Thymus (tissue), 11 donors: ENCODE measurements at regions not wholly inside any gene's neighbourhood (a gene's known extent, or its start where the extent isn't known, plus 50 kb on each side); places are given as distances from the start of the nearest gene placed in this dataset.
"Not testable (repeated sequence)": the region's sequence is repeated elsewhere in the genome, so short reads cannot be mapped to it uniquely, and the experiment has no call there.

Source experiments
- DNase-seq, 9 donors: peaks; one replicate each; pipeline ENCODE4 v3.0.0-alpha.2; 2013; ENCODE audit warnings: low spot score in 9 of 9, low read depth in 6 of 9, missing footprints in 1 of 9
- H3K27ac ChIP-seq, 2 donors: one replicate each; pipeline ENCODE4 v1.5.1; 2013; ENCODE audit warnings: control low read depth in 1 of 2, low read depth in 1 of 2, low read length in 1 of 2, mild to moderate bottlenecking in 1 of 2, moderate library complexity in 1 of 2
- H3K27me3 ChIP-seq, 2 donors: one replicate each; pipeline ENCODE4 v1.5.1; 2013; ENCODE audit warnings: low read length in 1 of 2; ENCODE audit not compliant: control insufficient read depth in 2 of 2, insufficient read depth in 1 of 2
- H3K36me3 ChIP-seq, 2 donors: one replicate each; pipeline ENCODE4 v1.5.1; 2013; ENCODE audit warnings: low read length in 1 of 2, mild to moderate bottlenecking in 1 of 2, moderate library complexity in 1 of 2; ENCODE audit not compliant: control insufficient read depth in 2 of 2, insufficient read depth in 2 of 2
- H3K4me1 ChIP-seq, 2 donors: one replicate each; pipeline ENCODE4 v1.5.1; 2013; ENCODE audit warnings: low read length in 2 of 2; ENCODE audit not compliant: control insufficient read depth in 2 of 2, insufficient read depth in 2 of 2
- H3K4me3 ChIP-seq, 2 donors: one replicate each; pipeline ENCODE4 v1.5.1; 2013; ENCODE audit warnings: low read length in 2 of 2, control low read depth in 1 of 2, mild to moderate bottlenecking in 1 of 2
- H3K9me3 ChIP-seq, 2 donors: one replicate each; pipeline ENCODE4 v1.5.1; 2013; ENCODE audit warnings: low read length in 1 of 2, mild to moderate bottlenecking in 1 of 2; ENCODE audit not compliant: control insufficient read depth in 2 of 2, insufficient read depth in 1 of 2
- WGBS: extraction: QIAGEN DNeasy Blood & Tissue Kit; methylation state at CpG from one replicate; pipeline ENCODE4 v1.1.7; 2013; 5-methylcytosine and 5-hydroxymethylcytosine counted together
- donor health status: healthy.

- not testable (repeated sequence) for H3K27me3 ChIP-seq, H3K9me3 ChIP-seq, H3K4me1 ChIP-seq, DNase-seq, H3K27ac ChIP-seq, H3K36me3 ChIP-seq, H3K4me3 ChIP-seq
- WGBS = 97% methylated on average over 61 of the region's 61 CpGs
Observed at GRCh38 chr9:26214713-26215444, 536.6 kb upstream of the TUSC1 start.

GRCh38 chr9:26210338-26210851 lies 532.2 kb upstream of the TUSC1 start:
- H3K27ac ChIP-seq = no peak overlapping the region
- H3K4me1 ChIP-seq = no peaks in the 10 kb centered on the region
- WGBS = 59% methylated on average over 6 of the region's 6 CpGs
- no peaks in the 10 kb centered on the region for H3K9me3 ChIP-seq
- no peaks in the 10 kb centered on the region for H3K36me3 ChIP-seq
- no peak for DNase-seq
- H3K27me3 ChIP-seq = no peaks in the 10 kb centered on the region
- H3K4me3 ChIP-seq = no peak overlapping the region

- Histone ChIP-seq H3K4me1 (no peaks in the 10 kb centered on the region), H3K4me3 (no peak overlapping the region), H3K27me3 (no peaks in the 10 kb centered on the region), H3K9me3 (no peaks in the 10 kb centered on the region), H3K27ac (no peak overlapping the region), H3K36me3 (no peaks in the 10 kb centered on the region)
- WGBS = 96% methylated on average over 3 of the region's 3 CpGs
- DNase-seq = no peak
Observed at GRCh38 chr9:26205261-26205660, 527.0 kb upstream of the TUSC1 start.

- Histone ChIP-seq H3K36me3 (no peaks in the 10 kb centered on the region), H3K4me1 (no peaks in the 10 kb centered on the region), H3K27ac (no peak overlapping the region), H3K4me3 (no peak overlapping the region), H3K9me3 (peaks cover 0 to 12% of the 10 kb centered on the region in 2 donors), H3K27me3 (no peaks in the 10 kb centered on the region)
- 89% methylated on average over 2 of the region's 2 CpGs for WGBS
- no peak for DNase-seq
Observed at GRCh38 chr9:26193237-26193636, 515.0 kb upstream of the TUSC1 start.

- DNase-seq = no peak
- H3K4me3 ChIP-seq = no peak overlapping the region
- H3K27ac ChIP-seq = no peak overlapping the region
- H3K27me3 ChIP-seq = no peaks in the 10 kb centered on the region
- no peaks in the 10 kb centered on the region for H3K36me3 ChIP-seq
- H3K9me3 ChIP-seq = peaks cover 0 to 15% of the 10 kb centered on the region in 2 donors
- no peaks in the 10 kb centered on the region for H3K4me1 ChIP-seq
- 43% methylated on average over 1 of the region's 1 CpG for WGBS
Observed at GRCh38 chr9:26191711-26192110, 513.5 kb upstream of the TUSC1 start.

- Histone ChIP-seq H3K9me3 (no peaks in the 10 kb centered on the region), H3K27me3 (no peaks in the 10 kb centered on the region), H3K4me1 (no peaks in the 10 kb centered on the region), H3K36me3 (no peaks in the 10 kb centered on the region), H3K27ac (no peak overlapping the region), H3K4me3 (no peak overlapping the region)
- DNase-seq = no peak
- WGBS = 80% methylated on average over 2 of the region's 2 CpGs
Observed at GRCh38 chr9:26181836-26182235, 503.6 kb upstream of the TUSC1 start.

- H3K27me3 ChIP-seq = no peaks in the 10 kb centered on the region
- WGBS = 95% methylated on average over 1 of the region's 1 CpG
- H3K9me3 ChIP-seq = no peaks in the 10 kb centered on the region
- no peak for DNase-seq
- no peak overlapping the region for H3K27ac ChIP-seq
- H3K4me3 ChIP-seq = no peak overlapping the region
- H3K4me1 ChIP-seq = no peaks in the 10 kb centered on the region
- H3K36me3 ChIP-seq = no peaks in the 10 kb centered on the region
Observed at GRCh38 chr9:26176628-26177027, 498.4 kb upstream of the TUSC1 start.

GRCh38 chr9:26175264-26175663 lies 497.0 kb upstream of the TUSC1 start:
- DNase-seq = no peak
- Histone ChIP-seq H3K4me3 (no peak overlapping the region), H3K9me3 (no peaks in the 10 kb centered on the region), H3K27ac (no peak overlapping the region), H3K27me3 (no peaks in the 10 kb centered on the region), H3K36me3 (no peaks in the 10 kb centered on the region), H3K4me1 (no peaks in the 10 kb centered on the region)
- WGBS = 95% methylated on average over 1 of the region's 1 CpG

GRCh38 chr9:26172301-26172700 lies 494.1 kb upstream of the TUSC1 start:
- H3K9me3 ChIP-seq = no peaks in the 10 kb centered on the region
- no peaks in the 10 kb centered on the region for H3K36me3 ChIP-seq
- no peak for DNase-seq
- WGBS = 83% methylated on average over 2 of the region's 2 CpGs
- H3K4me3 ChIP-seq = no peak overlapping the region
- no peaks in the 10 kb centered on the region for H3K4me1 ChIP-seq
- no peaks in the 10 kb centered on the region for H3K27me3 ChIP-seq
- no peak overlapping the region for H3K27ac ChIP-seq
